Mesendoderm (in vitro differentiated cells): ENCODE measurements at regions not wholly inside any gene's neighbourhood (a gene's known extent, or its start where the extent isn't known, plus 50 kb on each side); places are given as distances from the start of the nearest gene placed in this dataset.

Experiments
- DNase-seq: peaks from one replicate; pipeline ENCODE4 v3.0.0; 2013
- H2AK5ac ChIP-seq: 2 replicates; pipeline ENCODE4 v1.6.1; 2013; ENCODE audit warnings: low read length, inconsistent platforms
- H2BK120ac ChIP-seq: 2 replicates; pipeline ENCODE4 v1.6.1; 2013; ENCODE audit warnings: low read depth, mild to moderate bottlenecking, low read length, moderate library complexity, mixed read lengths
- H2BK15ac ChIP-seq: replicated peaks from 2 replicates; pipeline ENCODE4 v1.6.1; 2013; ENCODE audit warnings: low read depth, mild to moderate bottlenecking, moderate library complexity
- H2BK5ac ChIP-seq: 2 replicates; pipeline ENCODE4 v1.6.1; 2013; ENCODE audit warnings: low read length, inconsistent platforms
- H3K18ac ChIP-seq: 2 replicates; pipeline ENCODE4 v1.6.1; 2013; ENCODE audit warnings: mild to moderate bottlenecking, low read length, mixed read lengths
- H3K23ac ChIP-seq: one replicate; pipeline ENCODE4 v1.6.1; 2013; ENCODE audit warnings: low read length
- H3K27ac ChIP-seq: 2 replicates; pipeline ENCODE4 v1.5.1; 2013; ENCODE audit warnings: low read depth, mild to moderate bottlenecking, inconsistent platforms, low read length, moderate library complexity
- H3K27me3 ChIP-seq: 2 replicates; pipeline ENCODE4 v1.6.1; 2013; ENCODE audit warnings: low read length, control low read depth, mild to moderate bottlenecking, inconsistent platforms; ENCODE audit not compliant: insufficient read depth, poor library complexity
- H3K36me3 ChIP-seq: 2 replicates; pipeline ENCODE4 v1.6.1; 2013; ENCODE audit warnings: low read length, inconsistent platforms; ENCODE audit not compliant: control insufficient read depth, insufficient read depth
- H3K4ac ChIP-seq: one replicate; pipeline ENCODE4 v1.6.1; 2013; ENCODE audit warnings: low read depth, mild to moderate bottlenecking, low read length, moderate library complexity
- H3K4me1 ChIP-seq: 2 replicates; pipeline ENCODE4 v1.6.1; 2013; ENCODE audit warnings: low read depth, low read length, inconsistent platforms; ENCODE audit not compliant: control insufficient read depth
- H3K4me2 ChIP-seq: 2 replicates; pipeline ENCODE4 v1.6.1; 2013; ENCODE audit warnings: low read length
- H3K4me3 ChIP-seq: 2 replicates; pipeline ENCODE4 v1.5.1; 2013; ENCODE audit warnings: mild to moderate bottlenecking, low read length
- H3K56ac ChIP-seq: one replicate; pipeline ENCODE4 v1.6.1; 2013; ENCODE audit warnings: low read length
- H3K79me1 ChIP-seq: 2 replicates; pipeline ENCODE4 v1.6.1; 2013; ENCODE audit warnings: low read length, inconsistent platforms
- H3K79me2 ChIP-seq: 2 replicates; pipeline ENCODE4 v1.6.1; 2013; ENCODE audit warnings: mild to moderate bottlenecking, low read length; ENCODE audit not compliant: control insufficient read depth, insufficient read depth
- H3K9ac ChIP-seq: 2 replicates; pipeline ENCODE4 v1.6.1; 2013; ENCODE audit warnings: low read length, inconsistent platforms
- H4K5ac ChIP-seq: one replicate; pipeline ENCODE4 v1.6.1; 2013; ENCODE audit warnings: low read length
- H4K8ac ChIP-seq: one replicate; pipeline ENCODE4 v1.6.1; 2013; ENCODE audit warnings: low read depth, mild to moderate bottlenecking, control low read depth, low read length, moderate library complexity
- WGBS: extraction: QIAGEN DNeasy Blood & Tissue Kit; methylation state at CpG from one replicate; pipeline ENCODE4 v1.1.7; 2013; ENCODE audit warnings: low lambda C conversion rate, missing lambda C conversion rate; ENCODE audit not compliant: insufficient coverage; ENCODE audit errors: extremely low coverage; 5-methylcytosine and 5-hydroxymethylcytosine counted together

DNA sequence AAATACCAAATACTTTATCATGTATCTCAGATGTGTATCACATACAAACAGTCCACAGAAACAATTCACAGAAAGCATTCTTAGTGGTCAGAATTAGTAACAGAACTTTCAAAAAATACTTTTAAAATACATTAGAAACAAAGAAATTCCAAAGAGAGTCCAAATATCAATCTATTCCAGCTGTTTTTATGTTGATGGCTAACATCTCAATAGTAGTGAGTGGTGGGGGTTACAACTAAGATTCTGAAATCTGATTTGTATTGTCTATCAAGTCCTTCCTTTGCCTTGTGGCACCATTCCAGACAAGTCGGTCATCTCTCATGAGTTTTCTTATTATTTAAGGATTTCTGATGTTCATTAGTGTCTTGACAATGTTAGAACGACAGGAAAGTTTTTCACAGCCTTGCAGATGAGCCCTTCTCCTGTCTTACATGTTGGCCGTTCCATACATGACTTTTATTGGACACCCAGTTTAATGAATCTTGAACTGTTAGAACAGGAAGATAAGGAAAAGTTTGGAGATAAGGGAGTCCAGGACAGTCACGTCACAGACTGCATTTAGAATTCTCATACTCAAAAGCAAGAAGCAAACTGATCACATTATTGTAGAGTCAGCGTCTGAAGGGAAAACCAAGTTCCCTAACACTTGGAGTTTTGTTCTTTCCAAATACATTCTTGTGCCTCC is 410.3 kb downstream of the PID1 start:
- H4K5ac ChIP-seq, result no peak overlapping the region

GRCh38 chr2:228853151-228853550 is 417.9 kb downstream of the PID1 start:
- Histone ChIP-seq H3K27me3 (no peaks in the 10 kb centered on the region), H2BK120ac (no peak overlapping the region), H4K8ac (no peak overlapping the region), H3K27ac (no peak overlapping the region), H3K4ac (no peak overlapping the region), H3K79me1 (no peaks in the 10 kb centered on the region), H3K9ac (no peak overlapping the region), H3K56ac (no peak overlapping the region), H3K18ac (no peak overlapping the region), H2BK15ac (no peak overlapping the region), H3K23ac (no peak overlapping the region), H2BK5ac (no peak overlapping the region), H3K79me2 (no peaks in the 10 kb centered on the region), H3K36me3 (no peaks in the 10 kb centered on the region), H3K4me3 (no peak overlapping the region), H2AK5ac (no peak overlapping the region), H3K4me1 (no peaks in the 10 kb centered on the region), H4K5ac (no peak overlapping the region), H3K4me2 (no peak overlapping the region)
- WGBS, result no CpG with 5 or more reads among the region's 7 CpGs
- peak; percentile 61 for DNase-seq

More for the DNA sequence above, 410.3 kb downstream of the PID1 start:
- H3K36me3 ChIP-seq, result no peaks in the 10 kb centered on the region
- no peak overlapping the region for H3K4me2 ChIP-seq
- H3K4me3 ChIP-seq, result no peak overlapping the region
- WGBS, result no CpG with 5 or more reads among the region's 5 CpGs
- H3K27me3 ChIP-seq, result no peaks in the 10 kb centered on the region
- H2BK120ac ChIP-seq, result no peak overlapping the region
- H3K79me1 ChIP-seq, result no peaks in the 10 kb centered on the region
- H2BK15ac ChIP-seq, result no peak overlapping the region
- H3K79me2 ChIP-seq, result no peaks in the 10 kb centered on the region
- no peak overlapping the region for H4K8ac ChIP-seq
- no peak overlapping the region for H2BK5ac ChIP-seq
- no peak overlapping the region for H3K9ac ChIP-seq
- H3K23ac ChIP-seq, result no peak overlapping the region
- no peaks in the 10 kb centered on the region for H3K4me1 ChIP-seq
- no peak overlapping the region for H3K27ac ChIP-seq
- no peak overlapping the region for H3K18ac ChIP-seq
- DNase-seq, result no peak
- no peak overlapping the region for H2AK5ac ChIP-seq
- H3K4ac ChIP-seq, result no peak overlapping the region
- no peak overlapping the region for H3K56ac ChIP-seq

DNA sequence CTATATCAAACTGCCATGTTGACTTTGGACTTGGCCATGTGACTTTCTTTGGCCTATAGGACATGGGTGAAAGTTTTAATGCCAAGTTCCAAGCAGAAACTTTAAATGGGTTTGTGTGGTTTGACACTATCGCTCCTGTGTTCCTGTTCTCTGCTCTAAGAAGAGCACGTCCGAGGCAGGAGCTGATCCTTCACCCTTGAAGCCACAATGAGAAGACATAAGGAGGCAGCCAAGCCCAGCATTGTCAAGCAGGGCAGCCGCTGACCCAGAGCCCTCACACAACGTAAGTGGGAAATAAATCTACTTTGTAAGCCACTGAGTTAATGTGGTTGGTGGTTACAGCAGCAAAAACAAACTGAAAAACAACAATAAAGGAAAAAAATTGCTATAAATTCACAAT is 422.4 kb downstream of the PID1 start:
- no peak overlapping the region for H3K18ac ChIP-seq
- no peak overlapping the region for H2AK5ac ChIP-seq
- H3K4me3 ChIP-seq, result no peak overlapping the region
- no peak overlapping the region for H3K56ac ChIP-seq
- H3K4me1 ChIP-seq, result no peaks in the 10 kb centered on the region
- no peak overlapping the region for H4K8ac ChIP-seq
- no peaks in the 10 kb centered on the region for H3K79me2 ChIP-seq
- no peak overlapping the region for H4K5ac ChIP-seq
- no peak overlapping the region for H3K23ac ChIP-seq
- no peak overlapping the region for H2BK15ac ChIP-seq
- no peak overlapping the region for H2BK120ac ChIP-seq
- no peaks in the 10 kb centered on the region for H3K27me3 ChIP-seq
- H2BK5ac ChIP-seq, result no peak overlapping the region
- no peak overlapping the region for H3K27ac ChIP-seq
- no peaks in the 10 kb centered on the region for H3K36me3 ChIP-seq
- H3K79me1 ChIP-seq, result no peaks in the 10 kb centered on the region
- DNase-seq, result no peak
- H3K9ac ChIP-seq, result no peak overlapping the region
- WGBS, result no CpG with 5 or more reads among the region's 5 CpGs
- H3K4ac ChIP-seq, result no peak overlapping the region
- H3K4me2 ChIP-seq, result no peak overlapping the region

- no peak overlapping the region for H3K4me3 ChIP-seq
- no peak overlapping the region for H3K27ac ChIP-seq
- H2BK5ac ChIP-seq, result no peak overlapping the region
- H3K9ac ChIP-seq, result no peak overlapping the region
- H3K27me3 ChIP-seq, result no peaks in the 10 kb centered on the region
- no peak overlapping the region for H2BK15ac ChIP-seq
- no peak for DNase-seq
- H3K18ac ChIP-seq, result no peak overlapping the region
- no peaks in the 10 kb centered on the region for H3K79me2 ChIP-seq
- no peaks in the 10 kb centered on the region for H3K79me1 ChIP-seq
- no peak overlapping the region for H3K56ac ChIP-seq
- no peak overlapping the region for H2BK120ac ChIP-seq
- H2AK5ac ChIP-seq, result no peak overlapping the region
- H3K23ac ChIP-seq, result no peak overlapping the region
- no CpG with 5 or more reads among the region's 1 CpG for WGBS
- H3K4me1 ChIP-seq, result no peaks in the 10 kb centered on the region
- no peak overlapping the region for H3K4ac ChIP-seq
- no peak overlapping the region for H3K4me2 ChIP-seq
- no peak overlapping the region for H4K5ac ChIP-seq
- no peaks in the 10 kb centered on the region for H3K36me3 ChIP-seq
- H4K8ac ChIP-seq, result no peak overlapping the region
Measured at GRCh38 chr2:228847684-228848083, 423.4 kb downstream of the PID1 start.

- no peaks in the 10 kb centered on the region for H3K79me2 ChIP-seq
- H3K4ac ChIP-seq, result no peak overlapping the region
- H4K8ac ChIP-seq, result no peak overlapping the region
- H2AK5ac ChIP-seq, result no peak overlapping the region
- no peak overlapping the region for H2BK15ac ChIP-seq
- no peak overlapping the region for H3K4me3 ChIP-seq
- no peaks in the 10 kb centered on the region for H3K79me1 ChIP-seq
- no peak overlapping the region for H2BK120ac ChIP-seq
- no peak overlapping the region for H3K27ac ChIP-seq
- H2BK5ac ChIP-seq, result no peak overlapping the region
- no peak for DNase-seq
- H3K36me3 ChIP-seq, result no peaks in the 10 kb centered on the region
- no peaks in the 10 kb centered on the region for H3K27me3 ChIP-seq
- H3K4me1 ChIP-seq, result no peaks in the 10 kb centered on the region
- WGBS, result no CpG with 5 or more reads among the region's 2 CpGs
- no peak overlapping the region for H3K18ac ChIP-seq
- H3K4me2 ChIP-seq, result no peak overlapping the region
- H3K23ac ChIP-seq, result no peak overlapping the region
- H4K5ac ChIP-seq, result no peak overlapping the region
- H3K9ac ChIP-seq, result no peak overlapping the region
- no peak overlapping the region for H3K56ac ChIP-seq
Measured at GRCh38 chr2:228846161-228846560, 424.9 kb downstream of the PID1 start.
